ENCODE measurements at regions not wholly inside any gene's neighbourhood (a gene's known extent, or its start where the extent isn't known, plus 50 kb on each side); places are given as distances from the start of the nearest gene placed in this dataset.

- TF ChIP-seq CREB5 (CRISPR knock-in tag; IDR thresholded peaks at IDR 0.05; ENCODE audit: low read depth) (no peak), BACH2 (CRISPR knock-in tag; IDR thresholded peaks at IDR 0.05; ENCODE audit: borderline replicate concordance) (no peak), ZFP3 (CRISPR knock-in tag; IDR thresholded peaks at IDR 0.05) (no peak), SNAI2 (CRISPR knock-in tag; IDR thresholded peaks at IDR 0.05) (no peak)
Observed at GRCh38 chr13:61664801-61665705, 249.4 kb upstream of the PCDH20 start.
